ENCODE measurements at regions not wholly inside any gene's neighbourhood (a gene's known extent, or its start where the extent isn't known, plus 50 kb on each side); places are given as distances from the start of the nearest gene placed in this dataset.

GRCh38 chr10:117778241-117778640 is 235.7 kb downstream of the EMX2 start:
- no peaks in the 10 kb centered on the region for H3K27me3 Mint-ChIP-seq (ENCODE audit: insufficient read depth)
- H3K9me3 Mint-ChIP-seq, result peaks cover 71% of the 10 kb centered on the region
- no peak for TF ChIP-seq CTCF (IDR thresholded peaks at IDR 0.05)
- H3K36me3 Mint-ChIP-seq (ENCODE audit: low read depth), result peaks cover 5% of the 10 kb centered on the region
- no peaks in the 10 kb centered on the region for H3K4me1 Mint-ChIP-seq (ENCODE audit: low read depth)
- no peak overlapping the region for H3K27ac Mint-ChIP-seq
- no peak overlapping the region for H3K4me3 Mint-ChIP-seq
- no peak for DNase-seq

DNA sequence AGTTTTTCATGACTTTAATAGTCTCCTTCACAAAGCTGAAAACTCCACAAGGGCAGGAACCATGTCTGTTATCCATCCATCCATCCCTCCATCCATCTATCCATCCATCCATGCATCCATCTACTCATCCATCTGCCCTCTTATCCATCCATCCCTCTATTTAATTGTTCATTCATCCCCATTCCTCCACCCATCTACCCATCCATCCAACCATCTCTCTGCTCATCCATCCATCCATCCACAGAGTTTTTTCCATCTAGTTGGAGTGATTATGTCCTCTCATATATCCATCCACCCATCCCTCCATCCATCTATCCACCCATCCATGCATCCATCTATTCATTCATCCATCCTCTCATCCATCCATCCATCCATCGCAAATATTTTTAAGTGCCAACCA is 237.9 kb downstream of the EMX2 start:
- TF ChIP-seq CTCF (IDR thresholded peaks at IDR 0.05), result no peak
- H3K4me3 Mint-ChIP-seq, result no peak overlapping the region
- H3K4me1 Mint-ChIP-seq (ENCODE audit: low read depth), result no peaks in the 10 kb centered on the region
- no peak overlapping the region for H3K27ac Mint-ChIP-seq
- no peak for DNase-seq
- H3K36me3 Mint-ChIP-seq (ENCODE audit: low read depth), result peaks cover 5% of the 10 kb centered on the region
- no peaks in the 10 kb centered on the region for H3K27me3 Mint-ChIP-seq (ENCODE audit: insufficient read depth)
- H3K9me3 Mint-ChIP-seq, result peaks cover 84% of the 10 kb centered on the region

GRCh38 chr10:117781216-117781831 is 238.8 kb downstream of the EMX2 start:
- H3K27ac Mint-ChIP-seq, result no peak overlapping the region
- H3K4me1 Mint-ChIP-seq (ENCODE audit: low read depth), result no peaks in the 10 kb centered on the region
- no peaks in the 10 kb centered on the region for H3K27me3 Mint-ChIP-seq (ENCODE audit: insufficient read depth)
- no peak for DNase-seq
- peaks cover 76% of the 10 kb centered on the region for H3K9me3 Mint-ChIP-seq
- H3K36me3 Mint-ChIP-seq (ENCODE audit: low read depth), result peaks cover 5% of the 10 kb centered on the region
- no peak overlapping the region for H3K4me3 Mint-ChIP-seq
- TF ChIP-seq CTCF (IDR thresholded peaks at IDR 0.05), result no peak

DNA sequence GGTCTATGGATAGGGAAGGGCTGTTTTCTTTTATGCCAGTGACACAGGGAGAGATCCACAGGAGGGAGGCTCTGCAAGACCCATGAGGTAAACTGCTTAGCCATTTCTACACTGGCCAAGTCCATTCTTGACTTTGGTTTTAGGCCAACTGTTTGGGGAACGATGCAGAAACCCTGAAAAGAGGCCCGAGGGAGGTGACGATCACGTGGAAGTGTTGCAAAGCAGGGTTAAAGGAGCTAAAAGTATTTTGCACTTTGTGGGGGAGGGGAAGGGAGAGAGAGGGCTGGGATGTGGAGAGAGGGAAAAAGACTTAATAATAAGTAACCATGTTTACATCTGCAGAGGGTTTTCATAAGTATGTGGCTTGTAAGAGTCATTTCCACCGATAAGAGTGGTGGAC is 239.7 kb downstream of the EMX2 start:
- Mint-ChIP-seq H3K4me3 (no peak overlapping the region), H3K4me1 (ENCODE audit: low read depth) (no peaks in the 10 kb centered on the region), H3K27me3 (ENCODE audit: insufficient read depth) (no peaks in the 10 kb centered on the region), H3K9me3 (peaks cover 74% of the 10 kb centered on the region), H3K36me3 (ENCODE audit: low read depth) (peaks cover 5% of the 10 kb centered on the region), H3K27ac (no peak overlapping the region)
- no peak for DNase-seq
- TF ChIP-seq CTCF (IDR thresholded peaks at IDR 0.05), result no peak

DNA sequence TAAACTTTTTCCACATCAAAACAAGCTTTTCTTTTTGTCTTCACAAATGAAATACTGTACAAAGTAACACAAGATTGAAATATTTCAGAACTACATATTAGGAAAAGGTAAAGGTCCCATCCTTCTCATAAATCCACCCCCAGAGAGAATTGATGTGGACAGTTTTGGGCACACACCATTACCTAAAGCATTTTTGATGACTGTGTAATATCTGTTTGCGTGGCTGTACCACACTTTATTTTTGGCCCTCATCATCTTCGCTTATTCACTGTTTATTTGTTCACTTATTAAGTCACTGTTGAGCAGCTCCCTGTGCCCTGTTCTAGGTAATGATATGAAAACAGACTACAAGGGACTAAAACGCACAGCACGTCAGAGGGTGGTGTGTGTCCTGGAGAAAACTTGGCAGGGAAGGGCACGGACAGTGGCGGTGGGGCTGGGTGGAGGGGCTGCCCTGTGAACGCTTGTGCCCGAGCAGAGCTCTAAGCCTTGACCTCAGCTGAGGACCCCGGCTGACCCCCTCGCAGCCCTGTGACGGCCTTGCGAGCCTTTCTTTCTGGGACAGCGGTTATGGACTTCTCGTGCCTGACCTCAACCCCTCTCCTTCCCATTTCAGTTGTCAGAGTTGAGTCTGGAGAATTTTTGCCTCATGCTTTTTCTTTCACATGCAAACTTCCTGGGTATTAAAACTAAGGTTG is 241.3 kb downstream of the EMX2 start:
- Mint-ChIP-seq H3K27me3 (ENCODE audit: insufficient read depth) (no peaks in the 10 kb centered on the region), H3K4me3 (no peak overlapping the region), H3K36me3 (ENCODE audit: low read depth) (no peaks in the 10 kb centered on the region), H3K4me1 (ENCODE audit: low read depth) (no peaks in the 10 kb centered on the region), H3K27ac (no peak overlapping the region), H3K9me3 (peaks cover 68% of the 10 kb centered on the region)
- no peak for DNase-seq
- no peak for TF ChIP-seq CTCF (IDR thresholded peaks at IDR 0.05)

Measured in HFFc6 (cell line).